Endothelial cell of umbilical vein (primary cell): ENCODE measurements at regions not wholly inside any gene's neighbourhood (a gene's known extent, or its start where the extent isn't known, plus 50 kb on each side); places are given as distances from the start of the nearest gene placed in this dataset.

Experiments used
- BruUV-seq: library from RNA; stranded (reverse); fragments of 400-500 nt; replicated peaks from 2 replicates; lab custom pipeline; 2021; lab: Mats Ljungman, UMichigan
- CTCF ChIA-PET: fragments of 300-600, 350-600 bp; sonication (Branson Sonifier 250); formaldehyde crosslinking; loops from one replicate; lab custom pipeline; 2021; ENCODE audit warnings: antibody characterized with exemption, inconsistent platforms; lab: Charles Lee
- POLR2A ChIA-PET: fragments of 300-600, 350-600 bp; sonication (Branson Sonifier 250); formaldehyde crosslinking; loops from one replicate; lab custom pipeline; 2021; ENCODE audit warnings: antibody characterized with exemption, inconsistent platforms; lab: Charles Lee
- DNase-seq: peaks from one replicate; pipeline ENCODE4 v3.0.0-alpha.2; 2011; ENCODE audit warnings: low read depth, low spot score
- FAIRE-seq: peaks from 2 replicates; lab custom pipeline; 2011; peaks lifted over from hg19 to GRCh38; lab: Jason Lieb, UNC
- H2AFZ ChIP-seq: 2 replicates; pipeline ENCODE4 v1.6.0; 2012; ENCODE audit warnings: low read depth, low read length, control low read depth, inconsistent platforms
- H3K27ac ChIP-seq: 2 replicates; pipeline ENCODE4 v1.5.1; 2011; ENCODE audit warnings: low read depth, mild to moderate bottlenecking, control low read depth, low read length, moderate library complexity; ENCODE audit not compliant: insufficient read depth
- H3K27me3 ChIP-seq, 2 experiments: 2 replicates each; pipeline versions ENCODE4 v1.6.0 to v1.6.1; 2011; ENCODE audit warnings: low read length in 2 of 2, mixed read lengths in 1 of 2; ENCODE audit not compliant: control insufficient read depth in 2 of 2, insufficient read depth in 2 of 2
- H3K36me3 ChIP-seq, 2 experiments: 2 replicates in 1 of 2; 3 replicates in 1 of 2; pipeline ENCODE4 v1.5.1; 2011; ENCODE audit warnings: low read length in 2 of 2, mild to moderate bottlenecking in 1 of 2, moderate library complexity in 1 of 2; ENCODE audit not compliant: control insufficient read depth in 2 of 2, insufficient read depth in 2 of 2; ENCODE audit errors: extremely low read depth in 1 of 2
- H3K4me1 ChIP-seq: 3 replicates; pipeline ENCODE4 v1.5.1; 2011; ENCODE audit warnings: mild to moderate bottlenecking, low read length; ENCODE audit not compliant: control insufficient read depth, insufficient read depth; ENCODE audit errors: extremely low read depth
- H3K4me2 ChIP-seq: 2 replicates; pipeline ENCODE4 v1.6.1; 2011; ENCODE audit warnings: low read length, control low read depth, mixed read lengths; ENCODE audit not compliant: insufficient read depth
- H3K4me3 ChIP-seq, 3 experiments: fragments of 200-600 bp in 1 of 3; sonication (generic), shearing (Covaris generic) in 1 of 3; replicated peaks in 1 of 3; 2 replicates each; pipeline ENCODE4 v1.5.1; 2011 to 2016; ENCODE audit warnings: control low read depth in 3 of 3, low read length in 3 of 3, mild to moderate bottlenecking in 2 of 3, inconsistent platforms in 1 of 3, low read depth in 1 of 3, moderate library complexity in 1 of 3; ENCODE audit not compliant: insufficient read depth in 1 of 3
- H3K79me2 ChIP-seq: 2 replicates; pipeline ENCODE4 v1.6.0; 2012; ENCODE audit warnings: low read length, inconsistent platforms; ENCODE audit not compliant: control insufficient read depth, insufficient read depth
- H3K9ac ChIP-seq: replicated peaks from 2 replicates; pipeline ENCODE3; 2011; ENCODE audit warnings: low read length, control low read depth; ENCODE audit not compliant: insufficient read depth; ENCODE audit errors: extremely low read depth
- H3K9me1 ChIP-seq: replicated peaks from 3 replicates; pipeline ENCODE4 v1.6.0; 2011; ENCODE audit warnings: mild to moderate bottlenecking, low read length; ENCODE audit not compliant: control insufficient read depth, insufficient read depth; ENCODE audit errors: extremely low read depth
- H3K9me3 ChIP-seq: replicated peaks from 2 replicates; pipeline ENCODE4 v1.5.1; 2012; ENCODE audit warnings: low read length, inconsistent platforms; ENCODE audit not compliant: control insufficient read depth, insufficient read depth
- H4K20me1 ChIP-seq: replicated peaks from 2 replicates; pipeline ENCODE3; 2011; ENCODE audit warnings: mild to moderate bottlenecking, low read length; ENCODE audit not compliant: control insufficient read depth, insufficient read depth; ENCODE audit errors: extremely low read depth
- CTCF ChIP-seq, 2 donors: IDR thresholded peaks; 1 replicate in 1 of 2; 2 replicates in 1 of 2; pipeline ENCODE4 v1.5.1; 2011; ENCODE audit warnings: low read length in 2 of 2, mild to moderate bottlenecking in 2 of 2, moderate library complexity in 2 of 2, control low read depth in 1 of 2, inconsistent platforms in 1 of 2, low read depth in 1 of 2; ENCODE audit not compliant: insufficient read depth in 1 of 2; ENCODE audit errors: extremely low read depth in 1 of 2
- EZH2 ChIP-seq: IDR thresholded peaks from 2 replicates; pipeline ENCODE4 v1.6.1; 2012; ENCODE audit warnings: borderline replicate concordance, low read depth, mild to moderate bottlenecking, moderate library complexity, low read length, inconsistent platforms; ENCODE audit not compliant: severe bottlenecking
- FOS ChIP-seq: IDR thresholded peaks from 2 replicates; pipeline ENCODE4 v1.6.1; 2011; ENCODE audit warnings: mild to moderate bottlenecking, low read length, moderate library complexity, borderline replicate concordance; ENCODE audit not compliant: insufficient read depth
- GATA2 ChIP-seq: IDR thresholded peaks from 2 replicates; pipeline ENCODE4 v1.7.0; 2011; ENCODE audit warnings: low read depth, mild to moderate bottlenecking, moderate library complexity, mixed read lengths, low read length; ENCODE audit not compliant: insufficient read length, insufficient read depth
- JUN ChIP-seq: IDR thresholded peaks from 2 replicates; pipeline ENCODE4 v1.6.1; 2011; ENCODE audit warnings: borderline replicate concordance, low read depth; ENCODE audit not compliant: insufficient read length, insufficient read depth
- MAX ChIP-seq: IDR thresholded peaks from 2 replicates; pipeline ENCODE4 v1.6.1; 2011; ENCODE audit not compliant: insufficient read depth, insufficient read length
- MYC ChIP-seq: IDR thresholded peaks from one replicate; pipeline ENCODE4 v1.6.1; 2011; ENCODE audit warnings: mild to moderate bottlenecking, low read depth, low read length
- POLR2A ChIP-seq: IDR thresholded peaks from 2 replicates; pipeline ENCODE4 v1.6.1; 2012; ENCODE audit warnings: low read depth, mild to moderate bottlenecking, control low read depth, low read length
- POLR2AphosphoS5 ChIP-seq: IDR thresholded peaks from 2 replicates; pipeline ENCODE4 v1.6.1; 2012; ENCODE audit warnings: low read depth, mild to moderate bottlenecking, control low read depth, low read length, moderate library complexity; ENCODE audit not compliant: insufficient read depth
- dilution Hi-C: fragments of 300-500 bp; cut with MboI; formaldehyde crosslinking; loops from one replicate; pipeline ENCODE4 v1.15.0; 2019; ENCODE audit warnings: low sequenced_read_pairs; ENCODE audit not compliant: extremely low pct_ligation_motif_present
- intact Hi-C: fragments of 100-400 bp; cut with micrococcal nuclease; formaldehyde crosslinking; loops from one replicate; pipeline ENCODE4 v1.10.0; 2022

DNA sequence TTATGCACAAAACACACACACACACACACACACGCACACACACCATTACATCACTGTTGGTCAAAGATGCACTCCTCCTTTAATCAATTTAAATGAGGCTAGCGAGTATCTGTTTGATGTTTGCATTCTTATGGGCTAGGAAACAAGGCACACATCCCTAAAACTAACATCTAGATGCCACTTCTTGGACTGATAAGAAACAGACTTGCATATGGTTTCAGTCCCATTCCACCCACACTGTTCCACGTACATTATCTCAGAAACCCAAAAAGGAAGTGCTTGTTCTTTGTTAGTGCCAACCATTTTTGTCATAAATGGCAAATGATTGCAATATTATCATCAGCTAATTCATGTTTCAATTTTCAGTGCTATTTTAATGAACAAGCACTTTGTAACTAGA, 69.5 kb downstream of the CCR1 start:
- Histone ChIP-seq H3K4me2 (no peak overlapping the region), H3K4me3 (no peak overlapping the region), H3K27ac (no peak overlapping the region), H3K9me1 (no peaks in the 10 kb centered on the region), H4K20me1 (no peaks in the 10 kb centered on the region), H3K9ac (no peak overlapping the region), H3K27me3 (no peaks in the 10 kb centered on the region), H3K9me3 (no peaks in the 10 kb centered on the region), H2AFZ (no peak overlapping the region), H3K4me1 (no peaks in the 10 kb centered on the region), H3K79me2 (no peaks in the 10 kb centered on the region), H3K36me3 (no peaks in the 10 kb centered on the region)
- no TSS peak for BruUV-seq
- dilution Hi-C loops = no loop called here
- no peak for FAIRE-seq
- TF ChIP-seq EZH2 = no peak
- no peak for TF ChIP-seq FOS
- TF ChIP-seq POLR2A = no peak
- TF ChIP-seq POLR2AphosphoS5 = no peak
- CTCF ChIA-PET = no interaction called here
- POLR2A ChIA-PET = no interaction called here
- intact Hi-C loops = no loop called here
- DNase-seq = no peak

- FAIRE-seq = no peak
- no peaks in the 10 kb centered on the region for H3K9me1 ChIP-seq
- H2AFZ ChIP-seq = no peak overlapping the region
- no peak overlapping the region for H3K27ac ChIP-seq
- H3K79me2 ChIP-seq = no peaks in the 10 kb centered on the region
- BruUV-seq = no TSS peak
- intact Hi-C loops = no loop called here
- H4K20me1 ChIP-seq = no peaks in the 10 kb centered on the region
- dilution Hi-C loops = no loop called here
- H3K27me3 ChIP-seq = peaks cover 0 to 3% of the 10 kb centered on the region in 2 experiments
- no peak for DNase-seq
- no peak overlapping the region for H3K4me2 ChIP-seq
- H3K4me1 ChIP-seq = no peaks in the 10 kb centered on the region
- H3K4me3 ChIP-seq = no peak overlapping the region
- no peak overlapping the region for H3K9ac ChIP-seq
- ChIA-PET CTCF (no interaction called here), POLR2A (no interaction called here)
- H3K9me3 ChIP-seq = no peaks in the 10 kb centered on the region
- no peak for TF ChIP-seq GATA2
- no peak for TF ChIP-seq FOS
- TF ChIP-seq MYC = no peak
- TF ChIP-seq POLR2AphosphoS5 = no peak
- TF ChIP-seq EZH2 = no peak
- no peak for TF ChIP-seq POLR2A
- no peak for TF ChIP-seq JUN
- no peak for TF ChIP-seq MAX
- no peak for TF ChIP-seq CTCF (IDR thresholded peaks at IDR 0.05; ENCODE audit: extremely low read depth in 1 of 2, insufficient read depth in 1 of 2, low read depth in 1 of 2, low read length in 2 of 2)
- H3K36me3 ChIP-seq = no peaks in the 10 kb centered on the region
Measured at GRCh38 chr3:46135475-46135874, 72.6 kb downstream of the CCR1 start.
